PC-9 (cell line): ENCODE measurements at regions not wholly inside any gene's neighbourhood (a gene's known extent, or its start where the extent isn't known, plus 50 kb on each side); places are given as distances from the start of the nearest gene placed in this dataset.

Source experiments
- EZH2 ChIP-seq: fragments of 200-600 bp; sonication (generic); IDR thresholded peaks from 2 replicates; pipeline ENCODE4 v1.8.0; 2017; ENCODE audit warnings: antibody characterized with exemption, low read depth
- TF ChIP-seq, protein P1 (sequence below): fragments of 200-600 bp; sonication (generic); conservative IDR thresholded peaks from 2 replicates; pipeline ENCODE4 v1.6.1; 2017; ENCODE audit warnings: mixed run types, antibody characterized with exemption, mild to moderate bottlenecking, moderate library complexity

DNA sequence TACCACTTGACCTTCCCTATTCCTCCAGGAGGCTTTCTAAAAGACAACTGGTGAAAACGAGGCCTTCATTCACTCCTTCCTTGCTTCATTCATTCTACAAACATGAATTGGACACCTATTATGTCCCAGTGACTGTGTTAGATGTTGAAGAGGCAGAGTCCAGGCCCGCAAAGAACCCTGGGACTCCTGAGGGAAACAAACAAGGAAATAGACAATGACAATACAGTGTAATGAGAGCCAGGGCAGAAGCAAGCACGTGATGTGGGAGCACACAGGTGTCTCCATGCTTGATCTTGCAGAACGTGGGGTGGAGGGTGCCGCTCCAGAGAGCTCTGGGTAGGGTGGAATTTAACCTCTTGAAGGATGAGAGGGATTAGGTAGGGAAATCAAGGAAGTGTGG, 137.6 kb upstream of the KLF3 start:
- TF ChIP-seq, protein P1, sequence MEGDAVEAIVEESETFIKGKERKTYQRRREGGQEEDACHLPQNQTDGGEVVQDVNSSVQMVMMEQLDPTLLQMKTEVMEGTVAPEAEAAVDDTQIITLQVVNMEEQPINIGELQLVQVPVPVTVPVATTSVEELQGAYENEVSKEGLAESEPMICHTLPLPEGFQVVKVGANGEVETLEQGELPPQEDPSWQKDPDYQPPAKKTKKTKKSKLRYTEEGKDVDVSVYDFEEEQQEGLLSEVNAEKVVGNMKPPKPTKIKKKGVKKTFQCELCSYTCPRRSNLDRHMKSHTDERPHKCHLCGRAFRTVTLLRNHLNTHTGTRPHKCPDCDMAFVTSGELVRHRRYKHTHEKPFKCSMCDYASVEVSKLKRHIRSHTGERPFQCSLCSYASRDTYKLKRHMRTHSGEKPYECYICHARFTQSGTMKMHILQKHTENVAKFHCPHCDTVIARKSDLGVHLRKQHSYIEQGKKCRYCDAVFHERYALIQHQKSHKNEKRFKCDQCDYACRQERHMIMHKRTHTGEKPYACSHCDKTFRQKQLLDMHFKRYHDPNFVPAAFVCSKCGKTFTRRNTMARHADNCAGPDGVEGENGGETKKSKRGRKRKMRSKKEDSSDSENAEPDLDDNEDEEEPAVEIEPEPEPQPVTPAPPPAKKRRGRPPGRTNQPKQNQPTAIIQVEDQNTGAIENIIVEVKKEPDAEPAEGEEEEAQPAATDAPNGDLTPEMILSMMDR: no peak
- no peak for TF ChIP-seq EZH2
